DOHH2 (cell line): ENCODE measurements at regions not wholly inside any gene's neighbourhood (a gene's known extent, or its start where the extent isn't known, plus 50 kb on each side); places are given as distances from the start of the nearest gene placed in this dataset.

Experiments
- CTCF ChIP-seq: fragments of 200-600 bp; sonication (generic); IDR thresholded peaks from one replicate; pipeline ENCODE4 v1.5.1; 2014; ENCODE audit warnings: antibody characterized with exemption, mild to moderate bottlenecking, low read depth, low read length; ENCODE audit not compliant: poor library complexity, severe bottlenecking
- EZH2phosphoT487 ChIP-seq: fragments of 200-600 bp; sonication (generic); IDR thresholded peaks from 2 replicates; pipeline ENCODE4 v1.6.1; 2017; ENCODE audit warnings: borderline replicate concordance, mild to moderate bottlenecking, antibody characterized with exemption, low read length, moderate library complexity, mixed read lengths

GRCh38 chr2:65706411-65706810 lies 274.0 kb upstream of the SPRED2 start:
- TF ChIP-seq CTCF: no peak
- TF ChIP-seq EZH2phosphoT487: no peak
